Muscle of back (tissue), 3 donors: ENCODE measurements at regions not wholly inside any gene's neighbourhood (a gene's known extent, or its start where the extent isn't known, plus 50 kb on each side); places are given as distances from the start of the nearest gene placed in this dataset.

ENCODE experiments used
- DNase-seq, 3 donors: peaks; one replicate each; pipeline versions ENCODE4 v3.0.0 to v3.0.0-alpha.2; 2013

DNA sequence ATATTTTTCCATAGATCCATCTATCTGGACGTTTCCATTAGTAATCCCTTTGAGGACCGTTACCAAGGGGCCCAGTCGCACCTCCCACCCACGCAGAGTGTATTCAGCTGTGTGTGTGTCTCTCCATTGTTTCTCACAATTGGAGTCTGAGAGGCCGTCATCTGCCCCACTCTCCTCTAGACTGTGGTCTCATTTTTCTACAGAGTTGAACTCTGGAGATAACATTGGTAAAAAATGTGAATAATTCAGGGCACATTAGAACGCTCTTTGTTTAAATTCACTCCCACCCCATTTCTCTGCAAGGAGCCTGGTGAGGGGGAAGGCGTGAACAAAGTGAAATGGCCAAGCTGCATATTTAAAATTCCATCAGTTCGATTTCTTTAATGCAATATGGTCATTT lies 333.1 kb upstream of the MAF start:
- no peak for DNase-seq

DNA sequence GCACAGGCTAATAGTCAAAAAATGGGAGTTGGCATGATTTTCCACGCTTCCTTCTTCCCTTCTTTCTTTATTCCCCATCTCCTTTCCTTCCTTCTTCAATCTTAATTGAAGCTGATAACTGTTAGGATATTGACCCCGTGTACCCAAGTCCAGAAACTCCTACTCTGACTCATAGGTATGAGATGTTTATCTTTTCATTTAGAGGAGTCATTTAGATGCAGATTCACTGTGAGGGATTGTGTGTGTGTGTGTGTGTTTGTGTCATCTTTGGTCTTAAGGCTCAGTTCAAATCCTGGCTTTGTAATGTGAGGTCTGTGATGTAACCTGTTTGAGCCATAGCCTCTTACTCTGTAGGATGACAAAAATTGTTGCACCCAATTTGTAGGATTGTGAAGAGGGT lies 332.0 kb upstream of the MAF start:
- DNase-seq, result no peak

DNA sequence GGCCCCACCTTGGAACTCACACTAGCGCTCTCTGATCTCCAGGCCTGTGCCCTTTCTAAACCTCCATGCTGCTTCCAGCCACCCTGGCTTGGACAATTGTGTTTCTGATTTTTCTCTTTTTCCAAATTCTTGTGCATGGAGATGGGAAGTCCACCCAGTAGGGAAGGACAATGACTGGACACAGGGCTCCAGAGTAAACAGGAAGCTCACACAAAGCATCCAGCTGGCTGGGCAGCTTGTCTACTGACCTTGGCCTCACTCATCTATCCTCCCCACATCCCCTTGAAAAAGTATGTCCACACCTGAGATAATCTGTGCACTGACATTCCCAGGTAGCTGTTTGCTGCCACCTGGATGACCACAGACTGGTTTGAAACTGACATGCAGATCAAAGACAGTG lies 331.2 kb upstream of the MAF start:
- DNase-seq, result no peak

DNA sequence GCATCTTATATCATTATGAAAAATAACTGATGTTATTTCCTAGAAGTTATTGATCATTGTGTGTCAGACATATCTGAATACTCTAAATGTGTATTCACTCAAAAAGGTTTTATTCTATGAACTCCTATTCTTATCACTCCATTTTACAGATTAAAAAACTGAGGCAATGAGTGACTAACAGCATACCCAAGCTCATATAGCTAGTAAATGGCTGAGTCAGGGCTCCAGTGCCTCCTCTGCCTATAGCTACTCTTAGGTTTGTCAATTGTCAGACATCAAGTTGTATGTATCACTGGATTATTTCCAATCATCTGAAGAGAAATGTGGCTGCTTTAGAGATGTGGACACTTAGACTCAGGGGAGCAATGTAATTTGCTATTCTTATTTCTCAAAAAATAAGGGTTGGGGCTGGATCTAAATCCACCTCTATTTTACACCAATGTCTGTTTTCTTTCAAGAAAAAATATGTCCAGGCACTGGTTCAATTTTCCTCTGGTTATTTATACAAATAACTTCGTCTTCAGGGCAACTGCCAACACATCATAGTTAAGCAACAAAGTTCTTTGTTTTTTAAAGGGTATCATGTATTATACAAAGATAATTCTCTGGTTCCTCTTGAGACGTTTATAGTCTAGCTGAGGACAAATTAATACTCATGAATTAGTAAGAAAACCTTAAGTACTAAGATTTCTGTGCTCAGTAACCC lies 328.9 kb upstream of the MAF start:
- peak; percentile 7 to 62 (median 15) for DNase-seq

DNA sequence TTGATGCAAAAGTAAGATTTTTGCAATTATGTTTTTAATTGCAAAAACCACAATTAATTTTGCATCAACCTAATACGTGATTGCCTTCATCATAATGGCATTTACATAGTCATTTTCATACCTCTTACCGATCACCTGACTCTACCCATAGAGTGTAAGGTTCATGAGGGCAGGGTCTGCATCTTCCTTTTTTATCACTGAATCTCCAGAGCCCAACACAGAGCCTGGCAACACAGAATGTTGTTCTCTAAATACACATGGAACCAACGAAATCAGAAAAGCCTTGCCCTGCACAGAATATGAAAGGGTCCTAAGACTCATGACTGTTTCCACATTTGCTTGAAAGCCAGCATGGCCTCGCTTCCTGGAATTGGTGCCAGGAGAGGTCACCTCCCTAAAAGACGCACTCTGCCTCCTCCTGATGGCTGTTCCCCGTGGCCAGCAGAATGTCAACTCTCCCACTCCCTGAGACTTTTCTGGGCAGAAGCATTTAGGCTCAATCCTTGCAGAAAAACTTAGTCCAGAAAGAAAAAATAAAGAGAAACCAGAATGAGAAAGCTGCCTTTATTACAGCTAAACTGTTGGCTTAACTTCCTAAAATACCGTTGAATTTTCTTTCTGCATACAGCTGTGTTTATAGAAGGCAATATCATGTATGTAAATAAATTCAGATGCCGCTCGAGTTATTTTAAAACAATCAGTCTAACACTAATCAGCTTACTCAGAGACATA lies 327.8 kb upstream of the MAF start:
- DNase-seq, result peak in 2 of 3 donors; percentile 21 to 56

DNA sequence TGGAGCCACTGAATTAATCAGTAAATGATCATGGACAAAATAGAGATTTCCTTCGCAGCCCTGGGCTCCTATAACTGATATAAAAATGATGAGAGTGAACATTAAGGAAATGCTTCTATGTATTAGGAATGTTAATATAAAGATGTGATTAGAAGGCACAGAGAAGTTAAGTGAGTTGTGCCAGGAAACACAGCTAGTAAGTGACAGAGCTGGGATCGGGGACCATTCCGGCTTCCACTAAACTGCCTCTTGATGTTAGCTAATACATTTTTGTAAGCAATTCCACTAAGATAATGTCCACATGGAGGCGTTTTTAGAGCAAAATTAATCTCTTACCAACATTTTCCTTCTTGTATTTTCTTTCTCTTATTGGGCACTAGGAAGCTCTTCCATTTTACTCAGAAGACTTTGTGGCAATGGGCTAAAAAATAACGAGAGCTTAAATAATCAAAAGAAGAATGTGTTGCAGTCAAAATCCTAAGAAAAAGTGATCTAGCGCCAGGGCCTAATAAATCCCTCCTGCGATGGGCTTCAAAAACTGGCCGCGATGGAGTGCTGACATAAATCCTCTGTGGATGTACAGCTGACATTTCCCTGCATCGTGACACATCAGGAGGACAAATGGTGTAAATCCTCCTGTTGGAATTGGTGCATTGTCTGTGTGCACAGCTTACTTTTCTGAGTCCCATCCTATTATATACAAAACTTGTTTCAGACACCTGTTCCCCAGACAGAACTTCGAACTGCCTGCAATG lies 326.1 kb upstream of the MAF start:
- DNase-seq, result no peak

DNA sequence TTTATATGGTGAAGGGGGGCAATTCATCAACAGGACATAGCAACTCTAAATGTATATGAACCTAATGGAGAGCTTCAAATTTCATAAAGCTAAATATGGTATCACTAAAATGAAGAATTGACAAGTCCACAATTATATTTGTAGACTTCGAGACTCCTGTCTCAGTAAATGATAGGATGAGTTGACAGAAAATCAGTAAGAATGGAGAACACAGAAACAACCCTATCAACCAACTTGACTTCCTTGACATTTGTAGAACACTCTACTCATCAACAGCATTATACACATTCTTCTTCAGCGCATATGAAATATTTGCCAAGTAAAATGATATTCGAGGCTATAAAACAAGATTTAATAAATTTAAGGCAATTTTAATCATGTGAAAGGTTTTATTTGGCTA lies 322.9 kb upstream of the MAF start:
- DNase-seq, result no peak

DNA sequence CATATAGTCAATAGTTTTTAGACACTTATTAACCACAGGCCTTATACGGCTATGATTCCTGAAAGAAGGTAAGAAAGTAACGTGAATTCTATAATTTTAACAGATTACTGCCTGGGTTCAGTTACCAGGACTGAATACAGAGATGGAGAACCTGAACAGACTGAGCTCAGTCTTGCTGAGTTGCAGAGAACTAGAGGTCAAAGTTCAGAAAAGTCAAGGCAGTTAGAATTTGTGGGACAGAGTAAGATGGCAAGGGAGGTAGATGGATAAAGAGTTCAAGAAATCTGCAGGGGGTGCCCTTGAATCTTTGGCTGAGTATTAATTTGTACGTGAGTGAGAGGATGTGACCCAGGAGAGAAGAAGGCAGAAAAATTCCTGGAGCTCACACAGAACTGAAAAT lies 320.1 kb upstream of the MAF start:
- DNase-seq, result no peak

DNA sequence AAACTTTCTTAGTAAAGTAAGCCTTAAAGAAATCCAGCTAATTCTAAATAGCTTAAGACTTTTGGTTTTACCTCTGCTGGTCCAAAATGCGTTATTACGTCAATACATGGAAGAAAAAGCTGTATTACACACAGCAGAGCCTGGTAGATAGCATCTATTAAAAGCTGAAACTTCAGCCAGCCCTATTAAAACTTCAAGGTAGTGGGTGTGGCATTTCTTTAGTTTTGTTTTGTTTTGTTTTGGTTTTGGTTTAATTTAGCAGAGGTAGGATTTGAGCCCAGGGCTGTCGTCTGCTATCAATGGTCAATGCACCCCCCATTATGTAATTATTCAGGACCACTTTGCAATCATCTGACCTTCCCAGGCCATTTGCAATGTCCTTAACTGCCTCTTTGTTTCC lies 318.4 kb upstream of the MAF start:
- DNase-seq, result no peak

DNA sequence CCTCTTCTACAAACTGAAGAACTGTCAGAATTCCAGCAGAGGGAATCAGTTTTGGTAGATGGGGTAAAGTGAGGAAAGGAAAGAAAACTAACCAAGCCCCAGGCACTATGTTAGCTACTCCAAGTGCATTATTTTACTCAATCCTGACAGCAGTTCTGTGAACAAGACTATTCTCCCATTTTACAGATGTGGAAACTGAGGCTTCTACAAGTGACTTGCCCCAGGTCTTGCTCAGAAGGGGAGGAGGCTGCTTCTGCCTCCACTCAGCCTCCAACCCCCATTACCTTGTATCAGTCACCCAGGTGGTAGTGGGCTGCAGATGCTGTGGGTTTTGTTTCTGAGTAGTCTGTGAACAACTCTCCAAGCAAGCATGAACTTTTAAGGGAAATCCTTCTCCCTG lies 315.2 kb upstream of the MAF start:
- no peak for DNase-seq

DNA sequence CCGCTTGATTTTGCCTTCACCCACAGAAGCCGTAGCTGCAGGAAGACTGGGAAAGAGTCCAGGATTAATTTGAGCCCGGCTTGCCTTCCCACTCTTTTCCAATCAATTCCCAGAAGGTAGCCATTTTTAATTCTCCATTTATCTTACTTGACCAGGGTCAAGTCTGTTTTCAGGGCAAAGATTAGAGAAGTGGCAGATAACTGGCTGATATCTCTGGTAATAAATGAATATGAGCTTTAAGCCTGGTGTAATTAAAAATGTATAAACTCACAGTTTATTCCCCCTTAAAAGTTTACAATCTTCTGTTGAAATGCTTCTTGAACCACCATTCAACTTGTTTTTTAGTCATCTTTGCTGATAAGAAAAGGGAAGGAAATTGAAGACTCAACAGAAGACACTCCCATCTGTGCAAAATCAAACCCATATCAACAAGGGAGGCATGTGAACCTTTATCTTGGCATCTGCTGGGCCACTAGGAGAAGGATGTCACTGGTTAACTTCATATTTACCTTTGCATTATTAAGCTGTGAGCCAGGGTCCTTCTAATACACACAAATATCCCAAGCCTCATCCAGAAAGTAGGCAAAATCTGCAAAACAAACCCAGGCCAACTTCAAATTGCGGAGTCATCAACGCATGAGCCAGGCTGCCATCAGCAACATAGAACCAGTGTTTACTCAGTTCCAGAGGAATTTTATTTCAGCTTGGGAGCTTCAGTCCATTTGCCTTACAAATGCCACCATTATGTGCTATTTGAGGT lies 314.6 kb upstream of the MAF start:
- no peak for DNase-seq

DNA sequence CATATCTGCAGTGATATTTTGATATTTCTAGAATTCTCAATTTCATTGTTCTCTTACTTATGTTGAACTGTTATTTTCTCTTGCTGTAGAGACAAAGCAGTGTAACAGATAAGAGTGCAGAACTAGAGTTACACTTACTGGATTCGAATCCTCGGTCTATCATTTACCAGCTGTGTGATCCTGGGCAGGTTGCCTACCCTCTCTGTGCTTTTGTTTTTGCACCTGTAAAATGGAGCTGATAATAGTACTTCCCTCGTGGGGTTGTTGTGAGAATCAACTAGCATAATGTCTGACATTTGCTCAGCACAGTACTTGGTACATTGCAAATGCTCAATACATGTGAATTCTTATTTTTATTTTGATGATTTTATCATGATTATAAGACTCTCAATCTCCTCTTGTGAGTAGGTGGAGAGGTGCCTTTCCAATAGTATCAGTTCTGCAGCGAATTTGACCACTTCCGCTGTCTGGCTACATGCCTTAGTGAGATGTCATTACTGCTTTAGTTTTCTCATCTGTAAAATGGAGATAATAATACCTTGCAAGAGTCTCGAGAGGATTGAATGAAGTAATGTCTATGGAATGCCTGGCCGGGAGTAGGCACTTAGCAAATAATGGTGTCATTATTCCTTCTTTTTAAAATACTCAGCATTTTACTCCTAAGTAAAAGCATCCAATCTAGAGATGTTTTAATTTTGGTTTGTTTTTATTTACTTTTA lies 312.2 kb upstream of the MAF start:
- DNase-seq, result no peak

DNA sequence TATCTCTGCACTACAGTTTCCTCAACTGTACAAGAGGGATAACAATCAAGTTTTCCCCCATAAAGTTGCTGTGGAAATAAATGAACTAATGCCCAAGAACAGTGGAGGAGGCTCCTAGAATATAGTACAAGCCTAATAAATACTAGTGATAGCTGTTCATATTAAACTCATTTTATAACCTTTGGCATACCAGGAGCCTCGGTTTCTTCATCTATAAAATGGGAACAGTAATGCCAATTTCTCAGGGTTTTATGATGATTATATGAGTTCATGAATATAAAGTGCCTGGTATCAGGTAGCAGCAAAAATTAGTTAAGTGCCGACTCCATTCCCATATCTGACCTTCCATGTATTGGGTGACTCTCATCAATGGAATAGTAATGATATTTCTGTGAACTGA lies 311.1 kb upstream of the MAF start:
- DNase-seq, result no peak

DNA sequence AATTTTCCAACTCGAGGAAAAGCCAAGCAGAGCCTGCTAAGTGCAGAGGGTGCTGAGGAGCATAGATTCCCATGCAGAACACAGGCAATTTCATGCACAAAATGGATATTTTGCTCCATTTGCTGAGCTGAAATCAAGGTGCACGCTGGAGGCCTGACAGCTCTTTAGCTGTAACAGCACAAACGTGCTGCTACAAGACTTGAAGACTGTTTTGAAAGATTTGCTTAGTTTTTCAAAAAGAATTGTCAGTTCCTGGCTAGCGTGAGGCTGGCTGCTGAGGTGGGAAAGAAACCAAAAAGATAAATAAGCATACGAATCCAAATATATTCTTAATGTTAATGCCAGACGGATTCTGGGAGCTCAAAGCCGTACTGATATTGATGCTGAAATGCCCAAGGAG lies 309.0 kb upstream of the MAF start:
- peak in 1 of 3 donors; percentile 23 for DNase-seq

DNA sequence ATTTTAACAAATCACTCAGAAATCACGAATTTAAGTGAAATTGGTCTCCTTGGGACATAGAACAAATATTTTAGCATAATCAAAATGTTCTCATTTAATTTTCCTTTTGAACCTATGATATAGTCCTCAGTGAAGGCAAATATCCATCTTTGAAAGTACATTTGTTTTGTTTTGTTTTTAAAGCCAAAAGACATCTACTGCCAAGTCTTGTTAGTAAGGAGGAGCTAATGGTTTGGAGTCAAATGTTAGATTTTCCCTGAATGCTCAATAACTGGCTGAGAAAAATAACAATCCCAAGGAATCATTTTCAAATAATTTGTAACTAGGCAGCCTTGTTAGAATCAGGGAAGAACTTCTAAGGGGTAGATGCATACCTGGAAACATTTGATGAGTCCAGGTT lies 302.9 kb upstream of the MAF start:
- peak in 2 of 3 donors; percentile 24 to 59 for DNase-seq

DNA sequence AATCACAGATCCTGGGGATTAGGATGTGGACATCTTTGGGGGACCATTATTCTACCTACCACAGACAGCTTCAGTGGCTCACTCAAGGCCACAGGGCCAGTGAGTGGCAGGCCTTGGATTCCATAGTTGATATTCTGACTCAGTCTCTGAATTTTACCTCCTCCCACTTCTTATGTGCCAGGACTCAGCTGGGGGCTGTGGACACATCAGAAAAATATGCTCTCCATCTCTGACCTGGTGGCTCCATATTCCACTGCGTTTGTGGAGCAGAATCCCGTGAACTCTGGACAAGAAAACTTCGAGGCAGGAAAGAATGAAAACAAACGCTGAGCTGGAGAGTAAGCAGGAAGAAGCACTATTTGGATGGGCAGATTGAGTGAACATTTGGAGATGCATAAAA lies 301.8 kb upstream of the MAF start:
- no peak for DNase-seq

DNA sequence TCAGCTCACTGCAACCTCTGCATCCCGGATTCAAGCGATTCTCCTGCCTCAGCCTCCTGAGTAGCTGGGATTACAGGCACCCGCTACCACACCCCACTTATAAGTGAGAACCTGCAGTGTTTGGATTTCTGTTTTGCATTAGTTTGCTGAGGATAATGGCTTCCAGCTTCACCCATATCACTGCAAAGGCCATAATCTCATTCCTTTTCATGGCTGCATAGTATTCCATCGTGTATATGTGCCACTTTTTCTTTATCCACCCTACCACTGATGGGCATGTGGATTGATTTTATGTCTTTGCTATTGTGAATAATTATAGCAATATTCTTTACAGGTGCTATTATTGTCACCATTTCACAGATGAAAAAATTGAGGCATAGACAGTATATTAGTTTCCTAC lies 301.0 kb upstream of the MAF start:
- DNase-seq, result no peak

DNA sequence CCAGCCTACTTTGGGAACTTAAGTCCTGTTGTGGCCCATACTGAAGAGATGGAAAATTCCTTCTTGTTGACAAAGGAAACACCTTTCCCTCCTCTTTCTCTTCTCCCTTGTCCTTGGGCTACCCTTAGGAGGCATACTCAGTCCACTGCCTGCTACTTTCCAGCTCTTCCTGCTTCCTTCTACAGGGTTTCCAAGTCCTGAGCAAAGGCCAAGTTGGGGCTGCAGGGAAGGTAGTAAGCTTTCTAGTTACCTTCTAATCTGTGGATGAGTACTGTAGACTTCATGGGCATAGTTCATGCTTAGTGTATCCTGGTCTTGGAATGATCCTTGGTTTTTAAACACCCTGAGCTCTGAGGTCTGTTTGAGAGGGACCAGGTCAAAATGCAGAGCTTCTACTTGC lies 299.2 kb upstream of the MAF start:
- no peak for DNase-seq

DNA sequence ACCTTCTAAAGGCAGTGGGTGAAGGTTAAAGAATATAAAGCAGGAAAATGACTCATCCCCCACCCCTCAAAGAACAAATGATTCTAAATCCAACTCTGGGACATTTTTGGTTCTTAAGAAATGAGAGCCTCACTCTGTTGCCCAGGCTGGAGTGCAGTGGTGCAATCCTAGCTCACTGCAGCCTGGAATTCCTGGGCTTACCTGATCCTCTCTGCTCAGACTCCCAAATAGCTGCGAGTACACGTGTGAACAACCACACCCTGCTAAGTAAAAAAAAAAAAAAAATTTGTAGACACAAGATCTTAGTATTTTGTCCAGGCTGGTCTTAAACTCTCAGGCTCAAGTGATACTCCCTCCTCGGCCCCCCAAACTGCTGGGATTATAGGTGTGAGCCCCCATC lies 298.8 kb upstream of the MAF start:
- no peak for DNase-seq

DNA sequence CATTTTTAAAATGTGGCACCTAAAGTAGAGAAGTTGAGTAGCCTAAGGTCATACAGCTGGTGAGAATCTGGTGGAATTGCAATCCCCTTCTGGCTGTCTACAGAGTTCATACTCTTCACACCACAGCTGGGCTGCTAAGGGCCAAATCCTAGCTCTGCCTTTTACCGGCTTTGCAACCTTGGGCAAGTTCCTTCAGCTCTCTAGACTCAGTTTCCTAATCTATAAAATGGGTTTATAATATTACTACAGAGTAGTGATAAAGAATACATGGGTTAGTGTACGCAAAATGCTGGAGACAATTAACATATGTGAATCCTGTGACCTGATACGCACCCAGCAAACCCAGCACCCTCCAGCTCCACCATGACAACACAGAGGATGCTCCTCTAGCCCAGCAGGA lies 298.2 kb upstream of the MAF start:
- DNase-seq, result no peak

DNA sequence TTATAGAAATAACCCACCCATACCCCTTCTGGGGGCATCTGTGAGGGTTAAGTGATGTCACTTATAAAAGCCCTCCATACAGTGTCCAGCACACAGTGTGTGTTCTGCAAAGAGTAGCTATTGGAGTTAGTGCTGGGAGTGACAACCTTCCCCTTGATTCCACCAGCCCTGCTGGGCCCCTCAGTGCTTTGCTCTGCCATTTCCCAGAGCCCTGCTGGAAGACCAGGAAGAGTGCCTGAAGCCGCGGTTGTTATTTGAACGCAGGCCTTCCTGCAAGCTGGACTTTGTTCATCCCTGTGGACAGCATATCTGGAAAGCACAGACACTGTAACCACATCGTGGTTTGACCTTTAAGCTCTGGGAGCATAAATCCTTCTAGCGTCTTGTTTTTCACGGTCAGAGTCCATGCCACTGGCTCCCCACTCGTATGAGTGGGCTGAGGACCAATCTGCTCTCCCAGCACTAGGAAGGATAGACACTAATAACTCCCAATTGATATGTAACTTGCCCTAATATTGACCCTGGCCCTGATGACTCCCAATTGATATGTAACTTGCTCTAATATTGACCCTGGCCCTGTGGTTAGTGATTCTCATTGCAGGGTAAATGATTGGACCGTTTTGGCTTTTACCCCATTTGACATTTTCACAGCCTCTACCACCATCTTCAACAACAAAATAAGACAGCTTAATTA lies 297.1 kb upstream of the MAF start:
- DNase-seq, result peak in 1 of 3 donors; percentile 50
